GM12878 (cell line): ENCODE measurements at regions not wholly inside any gene's neighbourhood (a gene's known extent, or its start where the extent isn't known, plus 50 kb on each side); places are given as distances from the start of the nearest gene placed in this dataset.
A peak's percentile ranks its signal among the peaks of the same experiment; 100 is the strongest.

Source experiments
- ATAC-seq: fragments of 200-7000 bp; cut with Tn5 transposase; 3 replicates; pipeline ENCODE4 v1.9.1; 2020; ENCODE audit warnings: mild to moderate bottlenecking, moderate library complexity
- BruUV-seq: library from RNA; stranded (reverse); fragments of 400-500 nt; replicated peaks from 2 replicates; lab custom pipeline; 2021; lab: Mats Ljungman, UMichigan
- CTCF ChIA-PET: fragments of 300-600 bp; sonication (Branson Sonifier 250); formaldehyde crosslinking; extraction: SDS; loops from one replicate; lab custom pipeline; 2021; ENCODE audit warnings: inconsistent platforms; lab: Yijun Ruan, JAX
- POLR2A ChIA-PET: fragments of 350-600 bp; formaldehyde crosslinking; extraction: SDS; loops from one replicate; lab custom pipeline; 2021; ENCODE audit warnings: inconsistent platforms; lab: Charles Lee
- RAD21 ChIA-PET: fragments of 300-600 bp; sonication (Branson Sonifier 250); formaldehyde crosslinking; loops from one replicate; lab custom pipeline; 2023; ENCODE audit warnings: antibody characterized with exemption; ENCODE audit not compliant: unreplicated experiment; lab: Charles Lee
- SMC1A ChIA-PET: fragments of 300-600 bp; sonication (Branson Sonifier 250); formaldehyde crosslinking; loops from one replicate; lab custom pipeline; 2023; ENCODE audit not compliant: unreplicated experiment, uncharacterized antibody; lab: Charles Lee
- DNase-seq: peaks from one replicate; pipeline ENCODE4 v3.0.0-alpha.2; 2011; ENCODE audit warnings: low read depth, low spot score
- FAIRE-seq: peaks from 3 replicates; lab custom pipeline; 2011; peaks lifted over from hg19 to GRCh38; lab: Jason Lieb, UNC
- H2AFZ ChIP-seq: 2 replicates; pipeline ENCODE4 v1.6.0; 2011; ENCODE audit warnings: low read depth, low read length, control low read depth; ENCODE audit not compliant: control insufficient read depth
- H3K27ac ChIP-seq: 2 replicates; pipeline ENCODE4 v1.5.1; 2011; ENCODE audit warnings: control low read depth; ENCODE audit not compliant: control insufficient read depth, insufficient read depth
- H3K27me3 ChIP-seq, 2 experiments: replicated peaks in 1 of 2; 2 replicates each; pipeline versions ENCODE4 v1.6.0 to v1.6.1; 2011; ENCODE audit warnings: low read length in 1 of 2; ENCODE audit not compliant: control insufficient read depth in 2 of 2, insufficient read depth in 2 of 2
- H3K36me3 ChIP-seq, 2 experiments: 2 replicates each; pipeline ENCODE4 v1.5.1; 2011; ENCODE audit warnings: low read length in 1 of 2; ENCODE audit not compliant: control insufficient read depth in 2 of 2, insufficient read depth in 2 of 2
- H3K4me1 ChIP-seq: 2 replicates; pipeline ENCODE4 v1.6.1; 2011; ENCODE audit warnings: mild to moderate bottlenecking, low read length, moderate library complexity, mixed read lengths; ENCODE audit not compliant: control insufficient read depth, insufficient read depth
- H3K4me2 ChIP-seq: 2 replicates; pipeline ENCODE4 v1.6.0; 2011; ENCODE audit warnings: control low read depth; ENCODE audit not compliant: control insufficient read depth, insufficient read depth
- H3K4me3 ChIP-seq: fragments of 200-600 bp; sonication (generic); 2 replicates; pipeline ENCODE4 v1.5.1; 2016
- H3K79me2 ChIP-seq: 2 replicates; pipeline ENCODE4 v1.6.0; 2011; ENCODE audit warnings: low read length; ENCODE audit not compliant: control insufficient read depth, insufficient read depth
- H3K9ac ChIP-seq: 2 replicates; pipeline ENCODE4 v1.8.0; 2011; ENCODE audit warnings: low read length, control low read depth, mixed read lengths; ENCODE audit not compliant: control insufficient read depth, insufficient read depth
- H3K9me3 ChIP-seq: replicated peaks from 3 replicates; pipeline ENCODE4 v1.5.1; 2011; ENCODE audit warnings: mild to moderate bottlenecking, low read length; ENCODE audit not compliant: control insufficient read depth, insufficient read depth
- H4K20me1 ChIP-seq: 2 replicates; pipeline ENCODE4 v1.6.0; 2011; ENCODE audit not compliant: control insufficient read depth, insufficient read depth
- ATF7 ChIP-seq: fragments of 450-650 bp; IDR thresholded peaks from 2 replicates; pipeline ENCODE4 v1.6.1; 2016; ENCODE audit warnings: low read depth, mild to moderate bottlenecking
- DPF2 ChIP-seq: fragments of 450-650 bp; IDR thresholded peaks from 2 replicates; pipeline ENCODE4 v1.6.1; 2017; ENCODE audit warnings: mild to moderate bottlenecking
- EED ChIP-seq: sonication (generic); IDR thresholded peaks from 2 replicates; pipeline ENCODE4 v1.6.1; 2016; ENCODE audit warnings: antibody characterized with exemption, low read depth
- IKZF1 ChIP-seq: fragments of 450-650 bp; conservative IDR thresholded peaks from 2 replicates; pipeline ENCODE4 v1.6.1; 2017; ENCODE audit warnings: antibody characterized with exemption, mild to moderate bottlenecking
- IKZF2 ChIP-seq, 2 experiments: fragments of 450-650 bp; IDR thresholded peaks; 2 replicates each; pipeline ENCODE4 v1.6.1; 2017; ENCODE audit warnings: mild to moderate bottlenecking in 2 of 2, moderate library complexity in 2 of 2
- JUNB ChIP-seq: IDR thresholded peaks from 2 replicates; pipeline ENCODE4 v1.6.1; 2016; ENCODE audit warnings: antibody characterized with exemption, mild to moderate bottlenecking
- NFIC ChIP-seq: IDR thresholded peaks from 2 replicates; pipeline ENCODE4 v1.6.1; 2012; ENCODE audit warnings: low read depth, mild to moderate bottlenecking, inconsistent platforms, low read length, moderate library complexity
- SMC3 ChIP-seq: IDR thresholded peaks from 2 replicates; pipeline ENCODE4 v1.6.1; 2011; ENCODE audit warnings: low read length, improper control_type of control experiment, borderline replicate concordance
- TAF1 ChIP-seq: IDR thresholded peaks from 2 replicates; pipeline ENCODE4 v1.6.1; 2011; ENCODE audit warnings: mild to moderate bottlenecking, low read depth, low read length, borderline replicate concordance
- TCF12 ChIP-seq: IDR thresholded peaks from 2 replicates; pipeline ENCODE4 v1.6.1; 2011; ENCODE audit warnings: low read depth, mild to moderate bottlenecking, low read length
- WGBS: methylation state at CpG from one replicate; pipeline ENCODE4 v1.1.6; 2016; ENCODE audit warnings: low lambda C conversion rate; ENCODE audit not compliant: insufficient replicate concordance, insufficient coverage; ENCODE audit errors: missing lambda C conversion rate; 5-methylcytosine and 5-hydroxymethylcytosine counted together
- in situ Hi-C: fragments of 300-500 bp; cut with MboI; formaldehyde crosslinking; loops from 9 replicates; pipeline ENCODE4 v1.14.3; 2018; ENCODE audit warnings: mixed read lengths
- intact Hi-C: fragments of 100-400 bp; cut with micrococcal nuclease; formaldehyde crosslinking; loops from one replicate; pipeline ENCODE4 v1.14.2; 2022; ENCODE audit not compliant: unreplicated experiment

GRCh38 chr11:112630496-112630895 is 330.7 kb upstream of the NCAM1 start:
- ChIA-PET RAD21 (interaction anchor here (1.1 to 1.5 kb wide), 3 partner anchors 15 to 38 kb away, joined by 3 to 5 read pairs (median 4); no protein-coding TSS in a partner anchor), POLR2A (no interaction called here), SMC1A (interaction anchor here (0.6 to 4.7 kb wide), 9 partner anchors 11 to 1092 kb away, joined by 3 to 39 read pairs (median 4); no protein-coding TSS in a partner anchor), CTCF (interaction anchor here (0.7 to 1.5 kb wide), 4 partner anchors 9 to 43 kb away, joined by 3 read pairs; no protein-coding TSS in a partner anchor)
- 0 out of 2 replicates have a peak, but pooled peaks cover 1% of the 10 kb centered on the region for H3K79me2 ChIP-seq
- peak; percentile 33 for ATAC-seq
- no peaks in the 10 kb centered on the region for H4K20me1 ChIP-seq
- no peaks in the 10 kb centered on the region for H3K36me3 ChIP-seq
- no peak overlapping the region for H3K4me3 ChIP-seq
- no peak for FAIRE-seq
- H3K4me1 ChIP-seq = peaks cover 46% of the 10 kb centered on the region
- peak overlapping the region; percentile 25; the same call in 1 of the 2 replicates for H3K27ac ChIP-seq
- WGBS = 82% methylated on average over 2 of the region's 2 CpGs
- intact Hi-C loops = no loop called here
- no peak overlapping the region for H3K9ac ChIP-seq
- H3K27me3 ChIP-seq = no peaks in the 10 kb centered on the region
- 0 out of 2 replicates have a peak, but pooled peaks have one; percentile 15 for TF ChIP-seq NFIC
- no peak for TF ChIP-seq TAF1
- peak; percentile 69 for TF ChIP-seq EED
- peak; percentile 39; the same call in 1 of the 2 replicates for TF ChIP-seq IKZF1
- TF ChIP-seq SMC3 = no peak
- 0 out of 2 replicates have a peak, but pooled peaks have one; percentile 30 for TF ChIP-seq DPF2
- TF ChIP-seq ATF7 = peak; percentile 58; the same call in 1 of the 2 replicates
- 0 out of 2 replicates have a peak, but pooled peaks have one; percentile 8 for TF ChIP-seq JUNB
- TF ChIP-seq IKZF2 (IDR thresholded peaks at IDR 0.05) = peak; percentile 49 to 50; a peak in 2 of 4 replicates
- no peak for TF ChIP-seq TCF12
- DNase-seq = no peak
- in situ Hi-C loops = no loop called here
- no peaks in the 10 kb centered on the region; the same call in 1 of the 3 replicates for H3K9me3 ChIP-seq
- BruUV-seq = no TSS peak
- H2AFZ ChIP-seq = no peak overlapping the region
- H3K4me2 ChIP-seq = peak overlapping the region; percentile 7; the same call in 1 of the 2 replicates
